Liver (tissue), 8 donors: ENCODE measurements at regions not wholly inside any gene's neighbourhood (a gene's known extent, or its start where the extent isn't known, plus 50 kb on each side); places are given as distances from the start of the nearest gene placed in this dataset.

Experiments
- DNase-seq: peaks from one replicate; pipeline ENCODE4 v3.0.0-alpha.2; 2017; ENCODE audit warnings: low spot score
- H3K27ac ChIP-seq, 2 donors: one replicate each; pipeline ENCODE4 v1.7.0; 2013; ENCODE audit warnings: inconsistent platforms in 2 of 2, low read length in 2 of 2, control low read depth in 1 of 2, low read depth in 1 of 2, mild to moderate bottlenecking in 1 of 2
- H3K27me3 ChIP-seq, 4 donors: one replicate each; pipeline versions ENCODE4 v1.6.1 to v1.7.0; 2013; ENCODE audit warnings: low read length in 3 of 4, inconsistent platforms in 1 of 4, mild to moderate bottlenecking in 1 of 4, moderate library complexity in 1 of 4; ENCODE audit not compliant: control insufficient read depth in 4 of 4, insufficient read depth in 4 of 4
- H3K36me3 ChIP-seq, 4 donors: one replicate each; pipeline versions ENCODE4 v1.6.1 to v1.7.0; 2013; ENCODE audit warnings: low read length in 3 of 4, mild to moderate bottlenecking in 3 of 4, low read depth in 1 of 4, moderate library complexity in 1 of 4; ENCODE audit not compliant: control insufficient read depth in 4 of 4, insufficient read depth in 3 of 4
- H3K4me1 ChIP-seq, 4 donors: one replicate each; pipeline versions ENCODE4 v1.6.1 to v1.7.0; 2013; ENCODE audit warnings: low read length in 3 of 4, mild to moderate bottlenecking in 3 of 4, moderate library complexity in 1 of 4; ENCODE audit not compliant: control insufficient read depth in 4 of 4, insufficient read depth in 4 of 4
- H3K4me3 ChIP-seq, 3 donors: one replicate each; pipeline versions ENCODE4 v1.6.1 to v1.7.0; 2013; ENCODE audit warnings: low read length in 3 of 3, control low read depth in 1 of 3, low read depth in 1 of 3, mild to moderate bottlenecking in 1 of 3
- H3K9ac ChIP-seq, 2 donors: one replicate each; pipeline ENCODE4 v1.7.0; 2013; ENCODE audit warnings: low read length in 2 of 2, mild to moderate bottlenecking in 2 of 2, moderate library complexity in 2 of 2, control low read depth in 1 of 2, low read depth in 1 of 2
- H3K9me3 ChIP-seq, 4 donors: one replicate each; pipeline versions ENCODE4 v1.6.1 to v1.7.0; 2013; ENCODE audit warnings: low read length in 3 of 4; ENCODE audit not compliant: control insufficient read depth in 4 of 4
- EGR1 ChIP-seq, 2 donors: IDR thresholded peaks; 2 replicates each; pipeline ENCODE4 v1.6.1; 2016 to 2018; ENCODE audit warnings: antibody characterized with exemption in 2 of 2, low read depth in 2 of 2
- FOXA1 ChIP-seq: IDR thresholded peaks from 2 replicates; pipeline ENCODE4 v1.6.1; 2016; ENCODE audit warnings: antibody characterized with exemption
- FOXA2 ChIP-seq: IDR thresholded peaks from 2 replicates; pipeline ENCODE4 v1.6.1; 2016; ENCODE audit warnings: antibody characterized with exemption
- GABPA ChIP-seq, 2 donors: IDR thresholded peaks in 1 of 2; conservative IDR thresholded peaks in 1 of 2; 2 replicates each; pipeline ENCODE4 v1.6.1; 2016; ENCODE audit warnings: antibody characterized with exemption in 2 of 2, mild to moderate bottlenecking in 1 of 2, moderate library complexity in 1 of 2
- HNF4A ChIP-seq, 2 donors: conservative IDR thresholded peaks; 2 replicates each; pipeline ENCODE4 v1.6.1; 2016; ENCODE audit warnings: antibody characterized with exemption in 2 of 2, mild to moderate bottlenecking in 2 of 2
- HNF4G ChIP-seq: IDR thresholded peaks from 2 replicates; pipeline ENCODE4 v1.6.1; 2016; ENCODE audit warnings: antibody characterized with exemption
- JUND ChIP-seq, 2 donors: IDR thresholded peaks; 2 replicates each; pipeline ENCODE4 v1.6.1; 2016; ENCODE audit warnings: antibody characterized with exemption in 2 of 2
- NR2F2 ChIP-seq: IDR thresholded peaks from 2 replicates; pipeline ENCODE4 v1.6.1; 2016; ENCODE audit warnings: antibody characterized with exemption
- RAD21 ChIP-seq, 2 donors: IDR thresholded peaks; 2 replicates each; pipeline ENCODE4 v1.6.1; 2016; ENCODE audit warnings: antibody characterized with exemption in 2 of 2, mild to moderate bottlenecking in 2 of 2
- RXRA ChIP-seq, 2 donors: IDR thresholded peaks; 2 replicates each; pipeline ENCODE4 v1.6.1; 2017 to 2018; ENCODE audit warnings: antibody characterized with exemption in 2 of 2, mild to moderate bottlenecking in 1 of 2
- SP1 ChIP-seq: IDR thresholded peaks from 2 replicates; pipeline ENCODE4 v1.6.1; 2018; ENCODE audit warnings: antibody characterized with exemption, mild to moderate bottlenecking
- TAF1 ChIP-seq: conservative IDR thresholded peaks from 2 replicates; pipeline ENCODE4 v1.6.1; 2016; ENCODE audit warnings: antibody characterized with exemption, mild to moderate bottlenecking
- YY1 ChIP-seq: IDR thresholded peaks from 2 replicates; pipeline ENCODE4 v1.6.1; 2016; ENCODE audit warnings: antibody characterized with exemption, mild to moderate bottlenecking
- WGBS: extraction: QIAGEN DNeasy Blood & Tissue Kit; methylation state at CpG from one replicate; pipeline ENCODE4 v1.1.7; 2013; 5-methylcytosine and 5-hydroxymethylcytosine counted together
- TF ChIP-seq, protein P1 (sequence below): IDR thresholded peaks from 2 replicates; pipeline ENCODE4 v1.6.1; 2016; ENCODE audit warnings: antibody characterized with exemption, mild to moderate bottlenecking
- TF ChIP-seq, protein P2 (sequence below): IDR thresholded peaks from 2 replicates; pipeline ENCODE4 v1.6.1; 2016; ENCODE audit warnings: antibody characterized with exemption
- TF ChIP-seq, protein P3 (sequence below): IDR thresholded peaks from 2 replicates; pipeline ENCODE4 v1.6.1; 2016; ENCODE audit warnings: antibody characterized with exemption
- TF ChIP-seq, protein P4 (sequence below): fragments of 150-350 bp; IDR thresholded peaks from 2 replicates; pipeline ENCODE4 v1.5.1; 2017; ENCODE audit warnings: improper control_type of control experiment, low read depth, low read length; ENCODE audit not compliant: missing input control
- donor health status: healthy.
- donor health status: healthy.
- donor health status: healthy.
- donor health status: healthy.
- donor health status: healthy.

DNA sequence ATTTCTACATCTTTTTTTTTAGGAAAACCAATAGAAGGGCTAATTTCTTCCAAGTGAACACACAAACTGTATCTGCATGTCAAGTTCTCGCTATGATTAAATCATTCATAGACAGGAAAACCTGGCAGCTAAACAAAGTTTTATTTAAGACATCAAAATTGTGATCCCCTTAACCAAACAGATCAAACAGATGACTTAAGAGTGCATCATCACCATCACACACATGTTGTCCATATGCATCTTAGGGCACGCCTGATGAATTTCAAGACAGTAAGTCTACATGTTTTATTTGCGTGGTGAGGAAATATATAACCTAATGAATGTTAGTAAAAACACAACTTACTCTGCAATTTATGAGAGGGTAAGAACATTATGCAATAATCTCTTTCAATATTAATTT, 317.0 kb upstream of the ANXA10 start:
- WGBS: 78% methylated on average over 3 of the region's 3 CpGs
- H3K9me3 ChIP-seq: no peaks in the 10 kb centered on the region
- DNase-seq: no peak

DNA sequence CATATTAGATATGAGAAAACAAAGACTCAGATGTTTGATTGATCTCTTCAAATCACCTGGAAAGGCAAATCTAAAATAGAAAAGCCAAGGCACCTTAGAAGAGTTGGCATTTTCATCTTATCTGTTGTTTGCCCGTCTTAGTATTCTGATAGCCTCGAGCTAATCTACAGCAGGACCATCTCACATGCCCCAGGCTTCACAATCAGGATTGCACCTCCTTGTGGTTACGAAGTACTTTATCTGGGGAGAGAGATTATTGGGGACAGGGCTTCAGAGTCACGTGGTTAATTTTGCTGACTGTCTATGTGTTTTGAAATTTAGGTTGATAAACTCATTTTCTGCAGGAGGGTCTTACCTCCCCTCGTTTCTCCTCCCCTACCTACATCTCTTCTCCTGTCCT, 313.1 kb upstream of the ANXA10 start:
- no peak overlapping the region for H3K4me3 ChIP-seq
- no peak for DNase-seq
- H3K9ac ChIP-seq: no peak overlapping the region
- no peak overlapping the region for H3K27ac ChIP-seq
- H3K36me3 ChIP-seq: no peaks in the 10 kb centered on the region
- no peaks in the 10 kb centered on the region for H3K27me3 ChIP-seq
- 63% methylated on average over 5 of the region's 5 CpGs for WGBS
- H3K4me1 ChIP-seq: no peaks in the 10 kb centered on the region
- no peaks in the 10 kb centered on the region for H3K9me3 ChIP-seq
- TF ChIP-seq, protein P1, sequence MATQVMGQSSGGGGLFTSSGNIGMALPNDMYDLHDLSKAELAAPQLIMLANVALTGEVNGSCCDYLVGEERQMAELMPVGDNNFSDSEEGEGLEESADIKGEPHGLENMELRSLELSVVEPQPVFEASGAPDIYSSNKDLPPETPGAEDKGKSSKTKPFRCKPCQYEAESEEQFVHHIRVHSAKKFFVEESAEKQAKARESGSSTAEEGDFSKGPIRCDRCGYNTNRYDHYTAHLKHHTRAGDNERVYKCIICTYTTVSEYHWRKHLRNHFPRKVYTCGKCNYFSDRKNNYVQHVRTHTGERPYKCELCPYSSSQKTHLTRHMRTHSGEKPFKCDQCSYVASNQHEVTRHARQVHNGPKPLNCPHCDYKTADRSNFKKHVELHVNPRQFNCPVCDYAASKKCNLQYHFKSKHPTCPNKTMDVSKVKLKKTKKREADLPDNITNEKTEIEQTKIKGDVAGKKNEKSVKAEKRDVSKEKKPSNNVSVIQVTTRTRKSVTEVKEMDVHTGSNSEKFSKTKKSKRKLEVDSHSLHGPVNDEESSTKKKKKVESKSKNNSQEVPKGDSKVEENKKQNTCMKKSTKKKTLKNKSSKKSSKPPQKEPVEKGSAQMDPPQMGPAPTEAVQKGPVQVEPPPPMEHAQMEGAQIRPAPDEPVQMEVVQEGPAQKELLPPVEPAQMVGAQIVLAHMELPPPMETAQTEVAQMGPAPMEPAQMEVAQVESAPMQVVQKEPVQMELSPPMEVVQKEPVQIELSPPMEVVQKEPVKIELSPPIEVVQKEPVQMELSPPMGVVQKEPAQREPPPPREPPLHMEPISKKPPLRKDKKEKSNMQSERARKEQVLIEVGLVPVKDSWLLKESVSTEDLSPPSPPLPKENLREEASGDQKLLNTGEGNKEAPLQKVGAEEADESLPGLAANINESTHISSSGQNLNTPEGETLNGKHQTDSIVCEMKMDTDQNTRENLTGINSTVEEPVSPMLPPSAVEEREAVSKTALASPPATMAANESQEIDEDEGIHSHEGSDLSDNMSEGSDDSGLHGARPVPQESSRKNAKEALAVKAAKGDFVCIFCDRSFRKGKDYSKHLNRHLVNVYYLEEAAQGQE: no peak
- TF ChIP-seq YY1 (no peak), RXRA (IDR thresholded peaks at IDR 0.05) (no peak), EGR1 (IDR thresholded peaks at IDR 0.05; ENCODE audit: low read depth in 2 of 2) (no peak), TAF1 (no peak), FOXA1 (no peak), HNF4G (no peak), GABPA (IDR thresholded peaks at IDR 0.05 in 1 of 2, conservative IDR thresholded peaks at IDR 0.05 in 1 of 2) (no peak)
- TF ChIP-seq, protein P2, sequence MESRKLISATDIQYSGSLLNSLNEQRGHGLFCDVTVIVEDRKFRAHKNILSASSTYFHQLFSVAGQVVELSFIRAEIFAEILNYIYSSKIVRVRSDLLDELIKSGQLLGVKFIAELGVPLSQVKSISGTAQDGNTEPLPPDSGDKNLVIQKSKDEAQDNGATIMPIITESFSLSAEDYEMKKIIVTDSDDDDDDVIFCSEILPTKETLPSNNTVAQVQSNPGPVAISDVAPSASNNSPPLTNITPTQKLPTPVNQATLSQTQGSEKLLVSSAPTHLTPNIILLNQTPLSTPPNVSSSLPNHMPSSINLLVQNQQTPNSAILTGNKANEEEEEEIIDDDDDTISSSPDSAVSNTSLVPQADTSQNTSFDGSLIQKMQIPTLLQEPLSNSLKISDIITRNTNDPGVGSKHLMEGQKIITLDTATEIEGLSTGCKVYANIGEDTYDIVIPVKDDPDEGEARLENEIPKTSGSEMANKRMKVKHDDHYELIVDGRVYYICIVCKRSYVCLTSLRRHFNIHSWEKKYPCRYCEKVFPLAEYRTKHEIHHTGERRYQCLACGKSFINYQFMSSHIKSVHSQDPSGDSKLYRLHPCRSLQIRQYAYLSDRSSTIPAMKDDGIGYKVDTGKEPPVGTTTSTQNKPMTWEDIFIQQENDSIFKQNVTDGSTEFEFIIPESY: no peak

More for the DNA sequence above, 317.0 kb upstream of the ANXA10 start:
- Histone ChIP-seq H3K36me3 (no peaks in the 10 kb centered on the region), H3K27me3 (no peaks in the 10 kb centered on the region), H3K4me1 (no peaks in the 10 kb centered on the region), H3K27ac (no peak overlapping the region), H3K4me3 (no peak overlapping the region), H3K9ac (no peak overlapping the region)
- no peak for TF ChIP-seq NR2F2
- TF ChIP-seq, protein P1: no peak
- no peak for TF ChIP-seq HNF4A (conservative IDR thresholded peaks at IDR 0.05)
- TF ChIP-seq FOXA2: no peak
- no peak for TF ChIP-seq FOXA1
- TF ChIP-seq RAD21 (IDR thresholded peaks at IDR 0.05): no peak
- TF ChIP-seq, protein P3, sequence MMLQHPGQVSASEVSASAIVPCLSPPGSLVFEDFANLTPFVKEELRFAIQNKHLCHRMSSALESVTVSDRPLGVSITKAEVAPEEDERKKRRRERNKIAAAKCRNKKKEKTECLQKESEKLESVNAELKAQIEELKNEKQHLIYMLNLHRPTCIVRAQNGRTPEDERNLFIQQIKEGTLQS: no peak
- no peak for TF ChIP-seq YY1
- TF ChIP-seq TAF1: no peak
- TF ChIP-seq, protein P4, sequence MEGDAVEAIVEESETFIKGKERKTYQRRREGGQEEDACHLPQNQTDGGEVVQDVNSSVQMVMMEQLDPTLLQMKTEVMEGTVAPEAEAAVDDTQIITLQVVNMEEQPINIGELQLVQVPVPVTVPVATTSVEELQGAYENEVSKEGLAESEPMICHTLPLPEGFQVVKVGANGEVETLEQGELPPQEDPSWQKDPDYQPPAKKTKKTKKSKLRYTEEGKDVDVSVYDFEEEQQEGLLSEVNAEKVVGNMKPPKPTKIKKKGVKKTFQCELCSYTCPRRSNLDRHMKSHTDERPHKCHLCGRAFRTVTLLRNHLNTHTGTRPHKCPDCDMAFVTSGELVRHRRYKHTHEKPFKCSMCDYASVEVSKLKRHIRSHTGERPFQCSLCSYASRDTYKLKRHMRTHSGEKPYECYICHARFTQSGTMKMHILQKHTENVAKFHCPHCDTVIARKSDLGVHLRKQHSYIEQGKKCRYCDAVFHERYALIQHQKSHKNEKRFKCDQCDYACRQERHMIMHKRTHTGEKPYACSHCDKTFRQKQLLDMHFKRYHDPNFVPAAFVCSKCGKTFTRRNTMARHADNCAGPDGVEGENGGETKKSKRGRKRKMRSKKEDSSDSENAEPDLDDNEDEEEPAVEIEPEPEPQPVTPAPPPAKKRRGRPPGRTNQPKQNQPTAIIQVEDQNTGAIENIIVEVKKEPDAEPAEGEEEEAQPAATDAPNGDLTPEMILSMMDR: no peak
- no peak for TF ChIP-seq SP1
- no peak for TF ChIP-seq HNF4G
- TF ChIP-seq RXRA (IDR thresholded peaks at IDR 0.05): no peak
- no peak for TF ChIP-seq JUND (IDR thresholded peaks at IDR 0.05)
- TF ChIP-seq, protein P2: no peak
